ENCODE measurements at regions not wholly inside any gene's neighbourhood (a gene's known extent, or its start where the extent isn't known, plus 50 kb on each side); places are given as distances from the start of the nearest gene placed in this dataset.

DNA sequence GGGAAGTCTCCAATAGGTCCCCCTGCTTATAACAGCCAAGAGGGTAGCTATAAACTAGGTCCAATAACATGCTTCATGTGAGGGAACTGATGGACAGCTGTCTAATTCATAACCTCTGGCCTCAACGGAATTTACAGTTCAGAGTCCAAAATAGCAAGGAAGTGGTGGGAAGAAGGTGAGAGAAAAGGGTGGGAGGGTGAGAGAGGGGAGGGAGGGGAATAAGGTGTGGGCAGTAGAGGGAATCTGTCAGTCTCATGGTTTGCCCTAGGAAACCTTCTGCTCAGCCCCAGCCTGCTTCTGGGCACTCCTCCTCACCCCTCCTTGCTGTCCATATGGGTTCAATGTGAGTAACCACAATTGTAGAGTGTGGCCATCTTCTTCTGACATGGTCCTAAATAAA lies 133.4 kb upstream of the ADO start:
- DNase-seq: no peak
- TF ChIP-seq, protein P1, sequence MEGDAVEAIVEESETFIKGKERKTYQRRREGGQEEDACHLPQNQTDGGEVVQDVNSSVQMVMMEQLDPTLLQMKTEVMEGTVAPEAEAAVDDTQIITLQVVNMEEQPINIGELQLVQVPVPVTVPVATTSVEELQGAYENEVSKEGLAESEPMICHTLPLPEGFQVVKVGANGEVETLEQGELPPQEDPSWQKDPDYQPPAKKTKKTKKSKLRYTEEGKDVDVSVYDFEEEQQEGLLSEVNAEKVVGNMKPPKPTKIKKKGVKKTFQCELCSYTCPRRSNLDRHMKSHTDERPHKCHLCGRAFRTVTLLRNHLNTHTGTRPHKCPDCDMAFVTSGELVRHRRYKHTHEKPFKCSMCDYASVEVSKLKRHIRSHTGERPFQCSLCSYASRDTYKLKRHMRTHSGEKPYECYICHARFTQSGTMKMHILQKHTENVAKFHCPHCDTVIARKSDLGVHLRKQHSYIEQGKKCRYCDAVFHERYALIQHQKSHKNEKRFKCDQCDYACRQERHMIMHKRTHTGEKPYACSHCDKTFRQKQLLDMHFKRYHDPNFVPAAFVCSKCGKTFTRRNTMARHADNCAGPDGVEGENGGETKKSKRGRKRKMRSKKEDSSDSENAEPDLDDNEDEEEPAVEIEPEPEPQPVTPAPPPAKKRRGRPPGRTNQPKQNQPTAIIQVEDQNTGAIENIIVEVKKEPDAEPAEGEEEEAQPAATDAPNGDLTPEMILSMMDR (IDR thresholded peaks at IDR 0.05): no peak
- H3K9me3 Mint-ChIP-seq: peaks cover 6% of the 10 kb centered on the region
- H3K27me3 Mint-ChIP-seq (ENCODE audit: low read depth, poor library complexity): peaks cover 12% of the 10 kb centered on the region
- H3K4me3 Mint-ChIP-seq: no peak overlapping the region
- no peak overlapping the region for H3K27ac Mint-ChIP-seq
- H3K4me1 Mint-ChIP-seq: no peaks in the 10 kb centered on the region
- H3K36me3 Mint-ChIP-seq (ENCODE audit: low read depth): no peaks in the 10 kb centered on the region

DNA sequence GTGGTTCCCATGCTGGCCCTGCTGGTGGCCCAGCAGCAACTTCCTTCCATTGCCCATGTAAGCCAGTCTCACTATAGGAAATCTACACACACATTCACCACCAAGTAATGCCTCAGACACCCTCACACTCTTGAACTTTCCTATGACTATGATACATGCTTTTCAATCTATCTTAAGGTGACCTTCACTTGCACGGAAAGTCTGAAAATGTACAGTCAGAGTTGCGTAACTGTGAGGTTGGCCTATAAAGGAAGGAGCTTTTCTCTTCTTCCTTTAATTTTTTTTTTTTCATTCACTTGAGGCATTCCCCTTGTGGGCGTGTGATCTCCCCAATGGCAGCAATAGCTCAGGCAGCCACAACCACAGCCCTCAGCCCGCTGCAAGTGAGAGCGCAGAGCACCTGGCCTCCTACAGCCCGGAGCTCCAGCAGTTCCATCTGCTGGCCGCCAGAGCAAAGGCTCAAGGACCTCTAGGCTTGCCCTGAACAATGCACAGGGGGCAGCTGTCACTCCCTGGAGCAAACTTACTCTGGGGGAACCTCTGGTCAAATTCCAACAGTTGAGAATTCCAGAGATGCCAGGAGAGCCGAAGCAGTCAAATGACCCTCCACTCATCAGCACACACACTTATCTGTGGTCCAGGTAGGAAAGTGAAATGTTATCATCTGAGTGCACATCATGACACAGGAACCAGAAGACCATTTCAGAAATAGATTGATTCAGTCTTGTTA lies 123.1 kb upstream of the ADO start:
- Mint-ChIP-seq H3K27ac (no peak overlapping the region), H3K9me3 (peaks cover 36% of the 10 kb centered on the region), H3K4me3 (no peak overlapping the region), H3K27me3 (ENCODE audit: low read depth, poor library complexity) (peaks cover 20% of the 10 kb centered on the region), H3K4me1 (peaks cover 8% of the 10 kb centered on the region), H3K36me3 (ENCODE audit: low read depth) (peaks cover 18% of the 10 kb centered on the region)
- TF ChIP-seq, protein P1 (IDR thresholded peaks at IDR 0.05): no peak
- DNase-seq: no peak

DNA sequence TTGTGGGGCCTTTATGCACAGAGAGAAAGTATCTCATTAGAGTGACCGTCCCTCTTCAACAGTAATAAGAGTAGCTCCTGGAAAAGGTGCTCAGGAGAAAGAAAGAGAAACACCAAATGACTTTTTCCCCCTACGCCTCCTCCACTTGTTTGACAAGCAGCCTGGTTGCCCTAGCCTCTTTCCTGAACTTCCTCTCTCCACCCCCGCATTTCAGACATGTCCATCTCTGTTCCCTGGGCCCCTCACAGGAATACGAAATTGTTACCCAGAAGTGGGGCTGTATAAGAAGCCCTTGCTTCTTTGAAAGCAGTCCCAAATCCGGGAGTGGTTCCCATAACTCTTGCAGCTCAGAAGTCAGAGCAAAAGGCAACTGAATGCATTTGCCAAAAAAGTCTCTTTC lies 119.6 kb upstream of the ADO start:
- peaks cover 21% of the 10 kb centered on the region for H3K4me1 Mint-ChIP-seq

DNA sequence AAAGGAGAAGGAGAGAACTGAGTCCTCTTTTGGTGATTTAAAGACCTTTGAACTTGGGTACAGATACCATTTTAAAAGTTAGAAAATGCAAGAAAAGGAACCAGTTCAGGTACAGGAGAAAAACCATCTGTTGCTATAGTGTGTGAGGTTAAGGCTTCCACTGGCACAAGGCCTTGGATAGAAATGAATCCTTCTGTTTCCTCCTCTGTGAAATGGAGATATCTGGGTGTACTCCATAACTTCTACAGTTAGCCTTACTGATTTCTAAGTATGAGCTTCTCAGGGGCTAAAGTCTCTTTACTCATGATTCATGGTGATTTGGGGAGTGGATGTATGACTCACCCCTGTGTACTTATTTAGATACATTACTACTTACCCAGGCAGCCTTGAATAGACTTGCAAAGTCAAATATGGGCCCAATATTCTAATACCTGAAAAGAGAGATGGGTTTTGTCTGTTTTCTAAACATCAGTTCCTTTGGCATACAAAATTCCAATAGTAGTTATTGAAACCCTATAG lies 117.2 kb upstream of the ADO start:
- TF ChIP-seq, protein P1 (IDR thresholded peaks at IDR 0.05): no peak
- H3K9me3 Mint-ChIP-seq: peaks cover 26% of the 10 kb centered on the region
- DNase-seq: no peak
- H3K27me3 Mint-ChIP-seq (ENCODE audit: low read depth, poor library complexity): peaks cover 30% of the 10 kb centered on the region
- peaks cover 13% of the 10 kb centered on the region for H3K36me3 Mint-ChIP-seq (ENCODE audit: low read depth)
- no peak overlapping the region for H3K27ac Mint-ChIP-seq
- no peak overlapping the region for H3K4me3 Mint-ChIP-seq
- peaks cover 45% of the 10 kb centered on the region for H3K4me1 Mint-ChIP-seq

More for the DNA sequence above, 119.6 kb upstream of the ADO start:
- H3K4me3 Mint-ChIP-seq: no peak overlapping the region
- DNase-seq: no peak
- H3K27ac Mint-ChIP-seq: peak overlapping the region; percentile 84
- peaks cover 26% of the 10 kb centered on the region for H3K9me3 Mint-ChIP-seq
- TF ChIP-seq, protein P1 (IDR thresholded peaks at IDR 0.05): no peak
- peaks cover 13% of the 10 kb centered on the region for H3K36me3 Mint-ChIP-seq (ENCODE audit: low read depth)
- peaks cover 26% of the 10 kb centered on the region for H3K27me3 Mint-ChIP-seq (ENCODE audit: low read depth, poor library complexity)

DNA sequence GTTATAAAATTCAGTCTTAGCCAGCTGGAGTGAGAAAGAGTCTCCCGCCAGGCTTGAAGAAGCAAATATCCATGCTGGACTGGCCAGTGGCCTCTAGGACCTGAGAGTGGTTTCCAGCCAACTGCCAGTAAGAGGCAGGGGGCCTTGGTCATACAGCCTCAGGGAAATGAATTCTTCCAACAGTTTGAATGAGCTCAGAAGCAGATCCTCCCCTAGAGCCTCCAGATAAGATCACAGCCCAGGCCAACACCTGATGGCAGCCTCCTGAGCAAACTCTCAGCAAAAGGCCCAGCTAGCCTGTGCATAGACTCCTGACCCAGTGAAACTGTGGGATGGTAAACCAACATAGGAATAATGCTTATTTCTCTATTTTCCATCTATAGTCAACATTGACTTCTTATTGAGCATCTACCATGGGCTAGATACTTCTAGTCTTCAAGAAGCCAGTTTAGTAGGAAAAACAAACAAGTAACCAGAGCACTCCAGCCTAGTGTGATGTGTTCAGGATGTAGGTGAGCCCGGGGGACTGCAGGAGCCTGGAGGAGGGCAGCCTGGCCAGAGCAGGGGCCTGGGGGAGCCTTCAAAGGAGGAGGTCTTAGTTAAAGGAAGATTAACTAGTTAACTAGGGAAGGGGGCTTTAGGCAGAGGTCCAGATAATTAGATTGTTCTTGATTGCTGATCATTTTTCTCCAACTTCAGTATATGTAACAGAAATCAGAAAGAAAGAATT lies 115.4 kb upstream of the ADO start:
- Mint-ChIP-seq H3K4me1 (peaks cover 52% of the 10 kb centered on the region), H3K4me3 (no peak overlapping the region), H3K27ac (no peak overlapping the region), H3K36me3 (ENCODE audit: low read depth) (peaks cover 13% of the 10 kb centered on the region), H3K9me3 (peaks cover 26% of the 10 kb centered on the region), H3K27me3 (ENCODE audit: low read depth, poor library complexity) (peaks cover 25% of the 10 kb centered on the region)
- no peak for DNase-seq
- TF ChIP-seq, protein P1 (IDR thresholded peaks at IDR 0.05): no peak
